ENCODE measurements at regions not wholly inside any gene's neighbourhood (a gene's known extent, or its start where the extent isn't known, plus 50 kb on each side); places are given as distances from the start of the nearest gene placed in this dataset.
A peak's percentile ranks its signal among the peaks of the same experiment; 100 is the strongest.
"Not testable (repeated sequence)": the region's sequence is repeated elsewhere in the genome, so short reads cannot be mapped to it uniquely, and the experiment has no call there.

- no peak for DNase-seq
These were observed 72.1 kb upstream of the EPB41L1 start for GRCh38 chr20:36082315-36082915.

- DNase-seq: not testable (repeated sequence)
These were observed 71.3 kb upstream of the EPB41L1 start for GRCh38 chr20:36083200-36083599.

- DNase-seq: no peak
These were observed 70.2 kb upstream of the EPB41L1 start for GRCh38 chr20:36084356-36084755.

GRCh38 chr20:36084897-36085613 is 69.5 kb upstream of the EPB41L1 start:
- DNase-seq: no peak

GRCh38 chr20:36085686-36086267 is 68.8 kb upstream of the EPB41L1 start:
- DNase-seq: no peak

GRCh38 chr20:36086767-36087166 is 67.8 kb upstream of the EPB41L1 start:
- no peak for DNase-seq

GRCh38 chr20:36090223-36090622 is 64.3 kb upstream of the EPB41L1 start:
- DNase-seq: peak in 1 of 5 experiments; percentile 73

- DNase-seq: no peak
These were observed 62.8 kb upstream of the EPB41L1 start for GRCh38 chr20:36091561-36092397.

- DNase-seq: peak in 1 of 5 experiments; percentile 12
These were observed 62.0 kb upstream of the EPB41L1 start for GRCh38 chr20:36092398-36093024.

GRCh38 chr20:36093025-36093803 is 61.3 kb upstream of the EPB41L1 start:
- DNase-seq: peak in 3 of 5 experiments; percentile 9 to 82 (median 17)

- no peak for DNase-seq
These were observed 60.8 kb upstream of the EPB41L1 start for GRCh38 chr20:36093804-36094145.

- DNase-seq: no peak
These were observed 60.0 kb upstream of the EPB41L1 start for GRCh38 chr20:36094497-36094896.

GRCh38 chr20:36096435-36096834 is 58.1 kb upstream of the EPB41L1 start:
- DNase-seq: no peak

- no peak for DNase-seq
These were observed 57.0 kb upstream of the EPB41L1 start for GRCh38 chr20:36097337-36098151.

- no peak for DNase-seq
These were observed 56.2 kb upstream of the EPB41L1 start for GRCh38 chr20:36098364-36098763.

- no peak for DNase-seq
These were observed 55.4 kb upstream of the EPB41L1 start for GRCh38 chr20:36099106-36099505.

GRCh38 chr20:36101192-36101591 is 53.3 kb upstream of the EPB41L1 start:
- DNase-seq: no peak

GRCh38 chr20:36102306-36102705 is 52.2 kb upstream of the EPB41L1 start:
- no peak for DNase-seq

- no peak for DNase-seq
These were observed 51.5 kb upstream of the EPB41L1 start for GRCh38 chr20:36102809-36103596.

- DNase-seq: no peak
These were observed 50.3 kb upstream of the EPB41L1 start for GRCh38 chr20:36104244-36104643.
